PC-9 (cell line): ENCODE measurements at regions not wholly inside any gene's neighbourhood (a gene's known extent, or its start where the extent isn't known, plus 50 kb on each side); places are given as distances from the start of the nearest gene placed in this dataset.

ENCODE experiments used
- BruUV-seq: library from RNA; stranded (reverse); fragments of 400-500 nt; replicated peaks from 2 replicates; lab custom pipeline; 2021; lab: Mats Ljungman, UMichigan
- CTCF ChIA-PET: fragments of 300-600 bp; sonication (Branson Sonifier 250); formaldehyde crosslinking; loops from one replicate; lab custom pipeline; 2022; ENCODE audit warnings: antibody characterized with exemption; lab: Charles Lee
- POLR2A ChIA-PET: fragments of 300-600 bp; sonication (Branson Sonifier 250); formaldehyde crosslinking; loops from one replicate; lab custom pipeline; 2022; ENCODE audit warnings: antibody characterized with exemption; ENCODE audit not compliant: unreplicated experiment; lab: Charles Lee
- DNase-seq, 2 experiments: peaks; one replicate each; pipeline versions ENCODE4 v3.0.0 to v3.0.0-alpha.2; 2015 to 2022; ENCODE audit warnings: mixed read lengths in 1 of 2
- H2AFZ ChIP-seq: fragments of 200-600 bp; sonication (generic); 2 replicates; pipeline ENCODE4 v1.8.1; 2017; ENCODE audit warnings: antibody characterized with exemption
- H3F3A ChIP-seq: fragments of 200-600 bp; sonication (generic); 2 replicates; pipeline ENCODE4 v1.8.1; 2017; ENCODE audit warnings: antibody characterized with exemption, mild to moderate bottlenecking, low read depth; ENCODE audit not compliant: insufficient read depth
- H3K27ac ChIP-seq: fragments of 200-600 bp; sonication (generic); 2 replicates; pipeline ENCODE4 v1.6.1; 2016; ENCODE audit warnings: mixed run types
- H3K27me3 ChIP-seq: fragments of 200-600 bp; sonication (generic); 2 replicates; pipeline ENCODE4 v1.6.1; 2016; ENCODE audit warnings: low read depth, mixed run types; ENCODE audit not compliant: insufficient read depth
- H3K36me3 ChIP-seq: fragments of 200-600 bp; sonication (generic); 2 replicates; pipeline ENCODE4 v1.6.1; 2016; ENCODE audit warnings: low read depth, mixed run types
- H3K4me1 ChIP-seq: fragments of 200-600 bp; sonication (generic); replicated peaks from 2 replicates; pipeline ENCODE4 v1.6.1; 2016; ENCODE audit warnings: mixed run types; ENCODE audit not compliant: insufficient read depth
- H3K4me2 ChIP-seq: fragments of 200-600 bp; sonication (generic); 2 replicates; pipeline ENCODE4 v1.6.1; 2017; ENCODE audit warnings: mixed run types
- H3K4me3 ChIP-seq: fragments of 200-600 bp; sonication (generic); 2 replicates; pipeline ENCODE4 v1.6.1; 2016; ENCODE audit warnings: mixed run types
- H3K79me2 ChIP-seq: fragments of 200-600 bp; sonication (generic); 2 replicates; pipeline ENCODE4 v1.6.1; 2017; ENCODE audit warnings: low read depth, mixed run types
- H3K9me2 ChIP-seq: fragments of 200-600 bp; sonication (generic); 2 replicates; pipeline ENCODE4 v1.8.1; 2017; ENCODE audit warnings: mild to moderate bottlenecking; ENCODE audit not compliant: insufficient read depth
- H3K9me3 ChIP-seq: fragments of 200-600 bp; sonication (generic); 2 replicates; pipeline ENCODE4 v1.8.1; 2016; ENCODE audit warnings: low read depth; ENCODE audit not compliant: insufficient read depth
- H4K20me1 ChIP-seq: fragments of 200-600 bp; sonication (generic); 2 replicates; pipeline ENCODE4 v1.8.1; 2017; ENCODE audit not compliant: insufficient read depth
- CTCF ChIP-seq: fragments of 200-600 bp; sonication (generic); conservative IDR thresholded peaks from 2 replicates; pipeline ENCODE4 v1.6.1; 2017; ENCODE audit warnings: mixed run types, antibody characterized with exemption, mild to moderate bottlenecking, moderate library complexity
- EZH2 ChIP-seq: fragments of 200-600 bp; sonication (generic); IDR thresholded peaks from 2 replicates; pipeline ENCODE4 v1.8.0; 2017; ENCODE audit warnings: antibody characterized with exemption, low read depth
- intact Hi-C: fragments of 100-400 bp; cut with micrococcal nuclease; formaldehyde crosslinking; loops from one replicate; pipeline ENCODE4 v1.10.0; 2022; ENCODE audit not compliant: unreplicated experiment

- Histone ChIP-seq H3K9me3 (no peaks in the 10 kb centered on the region; the same call in 1 of the 2 replicates), H3K79me2 (no peaks in the 10 kb centered on the region), H2AFZ (no peak overlapping the region), H3K4me3 (no peak overlapping the region), H3K27me3 (peaks cover 69% of the 10 kb centered on the region), H3K4me1 (no peaks in the 10 kb centered on the region), H3K9me2 (no peaks in the 10 kb centered on the region), H3F3A (no peaks in the 10 kb centered on the region), H3K36me3 (no peaks in the 10 kb centered on the region), H3K27ac (no peak overlapping the region), H3K4me2 (no peak overlapping the region), H4K20me1 (no peaks in the 10 kb centered on the region)
- no peak for TF ChIP-seq CTCF
- TF ChIP-seq EZH2: no peak
- intact Hi-C loops: no loop called here
- CTCF ChIA-PET: no interaction called here
- POLR2A ChIA-PET: no interaction called here
- DNase-seq: no peak
- BruUV-seq: no TSS peak
These were observed 221.0 kb downstream of the FOXL1 start for GRCh38 chr16:86799367-86799766.

GRCh38 chr16:86800894-86801293 lies 222.5 kb downstream of the FOXL1 start:
- H3K79me2 ChIP-seq: no peaks in the 10 kb centered on the region
- no peaks in the 10 kb centered on the region for H4K20me1 ChIP-seq
- no peak overlapping the region for H3K27ac ChIP-seq
- no TSS peak for BruUV-seq
- no peak for DNase-seq
- CTCF ChIA-PET: no interaction called here
- no peaks in the 10 kb centered on the region for H3K4me1 ChIP-seq
- no peaks in the 10 kb centered on the region for H3K9me2 ChIP-seq
- no peaks in the 10 kb centered on the region for H3K36me3 ChIP-seq
- peaks cover 69% of the 10 kb centered on the region for H3K27me3 ChIP-seq
- POLR2A ChIA-PET: no interaction called here
- H3F3A ChIP-seq: no peaks in the 10 kb centered on the region
- no peak for TF ChIP-seq CTCF
- no peak for TF ChIP-seq EZH2
- intact Hi-C loops: no loop called here
- no peak overlapping the region for H3K4me3 ChIP-seq
- H2AFZ ChIP-seq: no peak overlapping the region
- no peaks in the 10 kb centered on the region; the same call in 1 of the 2 replicates for H3K9me3 ChIP-seq
- no peak overlapping the region for H3K4me2 ChIP-seq

GRCh38 chr16:86802013-86802412 lies 223.7 kb downstream of the FOXL1 start:
- BruUV-seq: no TSS peak
- H3K4me2 ChIP-seq: no peak overlapping the region

More at GRCh38 chr16:86802013-86802412, 223.7 kb downstream of the FOXL1 start:
- Histone ChIP-seq H3K9me3 (no peaks in the 10 kb centered on the region), H4K20me1 (no peaks in the 10 kb centered on the region), H2AFZ (no peak overlapping the region), H3K27me3 (peaks cover 71% of the 10 kb centered on the region), H3K36me3 (no peaks in the 10 kb centered on the region), H3F3A (no peaks in the 10 kb centered on the region), H3K79me2 (no peaks in the 10 kb centered on the region), H3K4me1 (no peaks in the 10 kb centered on the region), H3K4me3 (no peak overlapping the region), H3K9me2 (no peaks in the 10 kb centered on the region), H3K27ac (no peak overlapping the region)
- CTCF ChIA-PET: no interaction called here
- TF ChIP-seq EZH2 (no peak), CTCF (no peak)
- intact Hi-C loops: no loop called here
- no peak for DNase-seq
- POLR2A ChIA-PET: no interaction called here
